ENCODE measurements at regions not wholly inside any gene's neighbourhood (a gene's known extent, or its start where the extent isn't known, plus 50 kb on each side); places are given as distances from the start of the nearest gene placed in this dataset.

GRCh38 chr7:80379034-80379982 lies 132.6 kb downstream of the GNAT3 start:
- H3K4me1 ChIP-seq = no peaks in the 10 kb centered on the region
- H4K20me1 ChIP-seq = no peaks in the 10 kb centered on the region
- H3K27ac ChIP-seq = no peak overlapping the region
- H3K4me2 ChIP-seq = no peak overlapping the region
- no peaks in the 10 kb centered on the region for H3K36me3 ChIP-seq
- peaks cover 0 to 4% (median 0%) of the 10 kb centered on the region in 11 experiments; a peak in 1 of 22 replicates for H3K9me3 ChIP-seq (replicated peaks in 1 of 11)
- no peak overlapping the region for H3K4me3 ChIP-seq
- no peak for TF ChIP-seq Cebpa-rat (IDR thresholded peaks at IDR 0.05)
- H3K9ac ChIP-seq = no peak overlapping the region
- H3K27me3 ChIP-seq = no peaks in the 10 kb centered on the region

- no peaks in the 10 kb centered on the region for H3K36me3 ChIP-seq
- H3K4me1 ChIP-seq = no peaks in the 10 kb centered on the region
- no peaks in the 10 kb centered on the region for H3K27me3 ChIP-seq
- H4K20me1 ChIP-seq = no peaks in the 10 kb centered on the region
- no peak overlapping the region for H3K4me3 ChIP-seq
- no peak for TF ChIP-seq Cebpa-rat (IDR thresholded peaks at IDR 0.05)
- H3K4me2 ChIP-seq = no peak overlapping the region
- no peak overlapping the region for H3K27ac ChIP-seq
- H3K9ac ChIP-seq = no peak overlapping the region
- peaks cover 0 to 4% (median 0%) of the 10 kb centered on the region in 11 experiments; a peak in 1 of 22 replicates for H3K9me3 ChIP-seq (replicated peaks in 1 of 11)
Measured at GRCh38 chr7:80374321-80374720, 137.5 kb downstream of the GNAT3 start.

GRCh38 chr7:80373429-80374032 lies 138.3 kb downstream of the GNAT3 start:
- H3K27me3 ChIP-seq = no peaks in the 10 kb centered on the region
- no peak overlapping the region for H3K9ac ChIP-seq
- H3K4me1 ChIP-seq = no peaks in the 10 kb centered on the region
- H3K36me3 ChIP-seq = no peaks in the 10 kb centered on the region
- peaks cover 0 to 4% (median 0%) of the 10 kb centered on the region in 11 experiments; a peak in 1 of 22 replicates for H3K9me3 ChIP-seq (replicated peaks in 1 of 11)
- H3K27ac ChIP-seq = no peak overlapping the region
- H4K20me1 ChIP-seq = no peaks in the 10 kb centered on the region
- no peak overlapping the region for H3K4me2 ChIP-seq
- H3K4me3 ChIP-seq = no peak overlapping the region
- TF ChIP-seq Cebpa-rat (IDR thresholded peaks at IDR 0.05) = no peak

GRCh38 chr7:80372415-80372814 lies 139.4 kb downstream of the GNAT3 start:
- no peaks in the 10 kb centered on the region for H3K4me1 ChIP-seq
- H3K9ac ChIP-seq = no peak overlapping the region
- peaks cover 0 to 4% (median 0%) of the 10 kb centered on the region in 11 experiments; a peak in 1 of 22 replicates for H3K9me3 ChIP-seq (replicated peaks in 1 of 11)
- no peak overlapping the region for H3K27ac ChIP-seq
- H3K4me3 ChIP-seq = no peak overlapping the region
- TF ChIP-seq Cebpa-rat (IDR thresholded peaks at IDR 0.05) = no peak
- no peaks in the 10 kb centered on the region for H4K20me1 ChIP-seq
- H3K4me2 ChIP-seq = no peak overlapping the region
- H3K36me3 ChIP-seq = no peaks in the 10 kb centered on the region
- H3K27me3 ChIP-seq = no peaks in the 10 kb centered on the region

GRCh38 chr7:80370587-80370986 lies 141.3 kb downstream of the GNAT3 start:
- no peak overlapping the region for H3K4me2 ChIP-seq
- H4K20me1 ChIP-seq = no peaks in the 10 kb centered on the region
- TF ChIP-seq Cebpa-rat (IDR thresholded peaks at IDR 0.05) = no peak
- no peak overlapping the region for H3K4me3 ChIP-seq
- H3K9me3 ChIP-seq (replicated peaks in 1 of 11) = peaks cover 0 to 7% (median 2%) of the 10 kb centered on the region in 11 experiments; a peak in 9 of 22 replicates
- no peak overlapping the region for H3K9ac ChIP-seq
- H3K36me3 ChIP-seq = no peaks in the 10 kb centered on the region
- no peak overlapping the region for H3K27ac ChIP-seq
- H3K4me1 ChIP-seq = no peaks in the 10 kb centered on the region
- no peaks in the 10 kb centered on the region for H3K27me3 ChIP-seq

- no peak overlapping the region for H3K27ac ChIP-seq
- H4K20me1 ChIP-seq = no peaks in the 10 kb centered on the region
- no peaks in the 10 kb centered on the region for H3K27me3 ChIP-seq
- no peak overlapping the region for H3K4me3 ChIP-seq
- no peaks in the 10 kb centered on the region for H3K4me1 ChIP-seq
- no peak overlapping the region for H3K4me2 ChIP-seq
- no peak for TF ChIP-seq Cebpa-rat (IDR thresholded peaks at IDR 0.05)
- no peaks in the 10 kb centered on the region for H3K36me3 ChIP-seq
- H3K9ac ChIP-seq = no peak overlapping the region
- H3K9me3 ChIP-seq (replicated peaks in 1 of 11) = peaks cover 4 to 13% (median 7%) of the 10 kb centered on the region in 11 experiments; a peak in 18 of 22 replicates
Measured at GRCh38 chr7:80369321-80369720, 142.5 kb downstream of the GNAT3 start.

GRCh38 chr7:80362677-80363076 lies 149.2 kb downstream of the GNAT3 start:
- no peaks in the 10 kb centered on the region for H3K4me1 ChIP-seq
- no peak overlapping the region for H3K4me2 ChIP-seq
- TF ChIP-seq Cebpa-rat (IDR thresholded peaks at IDR 0.05) = no peak
- H3K9me3 ChIP-seq (replicated peaks in 1 of 11) = peaks cover 4 to 13% (median 7%) of the 10 kb centered on the region in 11 experiments; a peak in 18 of 22 replicates
- no peak overlapping the region for H3K9ac ChIP-seq
- H3K4me3 ChIP-seq = no peak overlapping the region
- no peaks in the 10 kb centered on the region for H4K20me1 ChIP-seq
- no peak overlapping the region for H3K27ac ChIP-seq
- no peaks in the 10 kb centered on the region for H3K36me3 ChIP-seq
- H3K27me3 ChIP-seq = no peaks in the 10 kb centered on the region

- TF ChIP-seq Cebpa-rat (IDR thresholded peaks at IDR 0.05) = no peak
- no peaks in the 10 kb centered on the region for H4K20me1 ChIP-seq
- H3K27ac ChIP-seq = no peak overlapping the region
- H3K4me3 ChIP-seq = no peak overlapping the region
- H3K36me3 ChIP-seq = no peaks in the 10 kb centered on the region
- no peaks in the 10 kb centered on the region for H3K27me3 ChIP-seq
- H3K9me3 ChIP-seq (replicated peaks in 1 of 11) = peaks cover 4 to 13% (median 7%) of the 10 kb centered on the region in 11 experiments; a peak in 18 of 22 replicates
- H3K4me2 ChIP-seq = no peak overlapping the region
- H3K4me1 ChIP-seq = no peaks in the 10 kb centered on the region
- no peak overlapping the region for H3K9ac ChIP-seq
Measured at GRCh38 chr7:80362010-80362618, 149.8 kb downstream of the GNAT3 start.

GRCh38 chr7:80359476-80359875 lies 152.4 kb downstream of the GNAT3 start:
- H3K4me3 ChIP-seq = no peak overlapping the region
- H3K4me1 ChIP-seq = no peaks in the 10 kb centered on the region
- no peak for TF ChIP-seq Cebpa-rat (IDR thresholded peaks at IDR 0.05)
- no peak overlapping the region for H3K27ac ChIP-seq
- no peaks in the 10 kb centered on the region for H3K9me3 ChIP-seq (replicated peaks in 1 of 11)
- no peaks in the 10 kb centered on the region for H3K36me3 ChIP-seq
- no peak overlapping the region for H3K4me2 ChIP-seq
- no peaks in the 10 kb centered on the region for H4K20me1 ChIP-seq
- no peaks in the 10 kb centered on the region for H3K27me3 ChIP-seq
- H3K9ac ChIP-seq = no peak overlapping the region

All from BLaER1 treated with 17β-estradiol and CSF1 and Interleukin-3, amounts not matched to agents 10 nM and 100 nM (cell line).